HG02973 (cell line): ENCODE measurements at regions not wholly inside any gene's neighbourhood (a gene's known extent, or its start where the extent isn't known, plus 50 kb on each side); places are given as distances from the start of the nearest gene placed in this dataset.
"Not testable (repeated sequence)": the region's sequence is repeated elsewhere in the genome, so short reads cannot be mapped to it uniquely, and the experiment has no call there.

ENCODE experiments used
- ATAC-seq: cut with Tn5 transposase; IDR thresholded peaks from one replicate; pipeline ENCODE4 v1.9.1; 2021; ENCODE audit warnings: moderate library complexity; ENCODE audit not compliant: unreplicated experiment

DNA sequence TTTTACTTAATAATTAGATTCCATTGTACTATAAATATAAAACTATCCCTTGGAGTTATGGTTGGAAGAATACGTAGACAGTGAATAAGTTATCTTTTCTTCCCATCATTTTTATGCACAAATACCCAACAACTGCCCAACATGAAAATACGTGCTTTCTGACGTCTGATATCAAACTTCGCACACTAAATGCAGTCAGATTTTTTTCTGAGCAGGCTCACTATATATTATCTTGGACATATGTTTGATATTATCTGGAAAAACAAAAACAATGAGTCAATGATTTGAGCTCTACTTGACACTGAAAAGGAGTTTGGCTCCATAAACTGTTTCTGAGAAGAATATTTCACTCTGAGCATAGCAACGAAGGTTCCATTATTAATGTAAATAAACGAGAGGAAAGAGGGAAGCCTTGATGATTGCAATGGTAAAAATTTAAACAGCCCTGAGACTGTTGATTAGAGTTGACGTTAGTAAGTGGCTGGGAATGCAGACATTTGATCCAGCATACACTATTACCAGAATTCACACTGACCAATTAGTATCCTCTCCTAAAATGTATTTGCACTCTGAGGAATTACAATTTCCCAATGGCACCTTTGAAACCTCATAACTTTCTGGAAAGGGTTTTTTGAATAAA lies 1090.0 kb downstream of the EPHA7 start:
- no peak for ATAC-seq

DNA sequence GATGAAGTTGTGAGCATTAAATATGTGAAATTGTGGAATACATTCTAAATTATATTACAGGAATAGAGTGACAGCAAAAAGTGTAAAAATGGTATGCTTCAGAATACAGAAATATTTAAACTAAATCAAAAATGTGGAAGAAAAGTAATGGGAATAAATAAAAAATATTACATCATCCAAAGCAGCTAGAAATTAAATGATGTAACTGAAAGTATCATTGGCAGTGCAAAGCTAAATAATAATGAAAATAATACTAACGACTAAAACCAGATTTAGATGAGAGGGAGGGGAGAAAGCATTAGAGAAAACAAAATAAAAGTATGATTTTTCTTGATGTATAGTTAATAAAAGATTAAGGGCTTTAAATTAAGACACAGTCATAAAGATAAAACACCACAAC lies 1104.0 kb downstream of the EPHA7 start:
- no peak for ATAC-seq

DNA sequence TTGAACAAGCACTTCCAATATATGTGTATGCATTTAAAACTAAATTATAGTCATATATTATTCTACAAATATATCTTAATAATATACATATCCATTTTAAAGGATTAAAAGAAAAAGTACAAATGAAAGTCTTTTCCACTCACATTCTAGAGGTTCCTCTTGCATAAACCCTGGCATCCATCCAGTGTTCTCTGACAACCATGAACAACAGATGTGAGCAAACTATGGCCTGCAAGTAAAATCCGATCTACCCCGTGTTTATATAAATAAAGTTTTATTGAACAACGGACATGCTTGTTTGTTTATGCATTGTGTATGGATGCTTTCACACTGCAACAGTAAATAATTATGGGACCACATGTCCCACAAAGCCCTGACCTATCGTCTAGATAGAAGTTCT lies 1122.3 kb downstream of the EPHA7 start:
- ATAC-seq, result no peak

DNA sequence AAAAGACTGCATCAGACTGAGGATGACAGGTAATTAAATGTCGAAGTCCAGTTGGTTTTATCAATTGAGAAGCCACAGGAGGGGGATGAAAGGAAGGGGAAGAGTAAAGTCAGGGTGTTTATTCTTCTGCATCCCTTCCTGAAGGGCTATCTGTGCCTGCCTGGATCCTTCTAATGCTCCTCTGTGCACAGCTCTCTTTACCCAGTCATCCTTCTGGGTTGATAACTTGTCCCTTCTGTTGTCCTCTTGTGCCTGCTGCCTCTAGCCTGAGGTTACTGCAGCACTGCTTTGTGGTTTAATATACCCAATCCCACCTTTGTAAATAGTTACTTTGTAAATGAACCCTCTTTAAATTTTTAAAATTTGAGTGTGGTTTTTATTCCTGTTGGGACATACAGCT lies 1127.3 kb downstream of the EPHA7 start:
- no peak for ATAC-seq

DNA sequence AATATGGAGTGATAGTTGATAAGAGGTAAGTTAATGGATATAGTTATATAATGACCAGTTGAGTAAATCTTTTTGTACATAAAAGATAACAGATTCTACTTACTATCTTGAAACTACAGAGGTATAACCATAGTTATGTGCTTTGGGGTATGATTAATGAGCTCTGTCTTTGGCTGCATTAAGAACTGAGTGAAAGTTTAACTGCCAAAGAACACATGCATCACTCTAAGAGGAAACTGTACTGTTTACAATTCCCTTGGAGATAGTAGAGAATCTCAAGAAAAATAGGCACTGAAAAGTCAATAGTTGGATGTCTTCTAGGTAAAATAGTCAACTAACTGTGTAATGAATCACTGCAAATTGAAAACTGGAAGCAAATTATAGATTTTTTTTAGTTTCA lies 1129.5 kb downstream of the EPHA7 start:
- ATAC-seq, result no peak

DNA sequence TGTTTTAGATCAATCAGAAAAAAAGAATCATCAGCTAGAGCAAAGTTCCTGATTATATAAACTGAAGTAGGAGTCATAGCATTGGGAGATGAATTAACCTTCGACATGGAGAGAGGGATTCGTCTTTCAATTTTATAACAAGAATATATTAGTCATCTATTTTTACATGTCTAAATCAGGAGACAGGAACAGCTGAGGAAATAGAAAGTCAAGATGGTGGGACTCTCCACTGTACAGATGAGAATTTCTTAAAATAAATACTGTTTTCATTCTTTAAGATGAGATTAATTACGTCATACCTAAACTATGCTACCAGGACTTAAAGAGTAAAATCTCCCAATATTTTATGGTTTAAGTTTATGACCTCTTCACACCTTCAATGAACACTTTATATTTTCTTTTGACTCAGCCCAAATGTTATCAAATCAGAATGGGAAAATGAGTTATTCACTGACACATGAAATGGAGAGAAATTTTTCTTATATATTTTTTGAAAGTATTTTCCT lies 1137.7 kb downstream of the EPHA7 start:
- no peak for ATAC-seq

DNA sequence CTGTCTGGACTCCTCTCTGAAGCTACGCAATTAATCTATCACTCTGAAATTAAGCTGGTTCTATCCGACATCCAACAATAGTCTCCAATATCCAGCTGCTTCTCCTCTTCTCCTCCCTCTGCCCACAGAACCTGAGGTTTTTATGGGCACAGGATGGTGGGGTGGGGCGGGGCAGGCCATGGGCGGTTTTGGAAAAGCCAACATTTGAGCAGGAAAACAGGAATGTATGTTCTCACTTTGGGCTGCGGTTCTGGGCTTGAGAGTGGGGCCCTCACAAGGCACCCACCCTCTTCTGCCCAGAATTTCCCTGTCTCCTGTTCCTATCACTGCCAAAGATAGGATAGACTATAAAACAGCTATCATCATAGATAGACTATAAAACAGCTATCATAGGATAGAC lies 1144.2 kb downstream of the EPHA7 start:
- no peak for ATAC-seq

DNA sequence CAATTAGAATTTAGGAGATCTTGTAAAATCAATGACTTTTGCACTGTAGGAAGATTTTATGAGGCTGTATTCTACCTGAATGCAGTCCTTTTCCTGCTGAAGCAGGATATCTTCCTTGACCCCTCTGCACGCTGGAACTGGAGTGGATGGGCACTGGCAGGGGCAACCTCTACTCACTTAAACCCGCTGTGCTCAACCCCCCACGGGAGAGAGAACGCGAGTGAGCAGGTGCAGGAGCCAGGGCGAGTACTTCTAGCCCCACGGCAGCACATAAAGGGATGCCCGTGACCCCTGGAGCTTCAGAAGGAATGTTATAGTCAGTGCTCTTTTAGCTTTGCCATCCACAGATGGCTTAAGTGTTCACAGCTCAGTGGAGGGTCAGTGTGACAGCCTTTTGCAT lies 1144.8 kb downstream of the EPHA7 start:
- no peak for ATAC-seq

DNA sequence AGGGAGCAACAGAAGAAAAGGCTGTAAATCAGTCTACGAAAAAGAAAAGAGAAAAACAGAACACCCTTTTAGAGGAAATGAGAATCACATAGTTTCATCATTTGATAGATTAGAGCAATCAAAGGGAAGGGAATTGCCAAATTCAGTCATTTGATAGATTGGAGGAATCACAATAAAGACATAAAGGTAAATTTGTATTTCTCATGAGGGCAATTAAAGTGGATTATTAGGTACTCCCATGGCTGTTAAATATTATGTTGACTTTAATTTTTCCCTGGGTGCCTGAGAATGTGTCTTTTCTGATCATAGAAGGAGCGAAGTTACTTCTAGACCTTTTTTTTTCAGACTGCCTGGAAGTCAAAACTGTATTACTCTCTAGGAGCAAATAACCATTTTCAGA lies 1145.7 kb downstream of the EPHA7 start:
- no peak for ATAC-seq

DNA sequence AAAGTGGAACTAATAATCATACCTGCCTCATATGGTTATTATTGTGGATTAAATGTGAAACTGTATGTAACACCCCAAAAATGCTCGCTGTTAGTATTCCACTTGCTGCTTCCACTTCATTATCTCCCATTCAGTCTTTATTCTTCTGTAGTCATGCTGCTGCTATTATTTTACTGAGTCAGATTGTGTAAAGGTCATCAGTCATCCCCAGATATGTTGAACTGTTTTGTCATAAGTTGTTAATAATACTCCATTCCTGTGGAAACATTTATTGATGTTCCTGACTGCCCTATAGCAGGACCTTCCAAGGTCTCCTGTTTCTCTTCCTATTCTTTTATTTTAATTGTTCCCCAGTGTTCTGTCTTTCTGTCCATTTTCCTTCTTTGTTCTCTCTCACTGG lies 1148.3 kb downstream of the EPHA7 start:
- no peak for ATAC-seq

DNA sequence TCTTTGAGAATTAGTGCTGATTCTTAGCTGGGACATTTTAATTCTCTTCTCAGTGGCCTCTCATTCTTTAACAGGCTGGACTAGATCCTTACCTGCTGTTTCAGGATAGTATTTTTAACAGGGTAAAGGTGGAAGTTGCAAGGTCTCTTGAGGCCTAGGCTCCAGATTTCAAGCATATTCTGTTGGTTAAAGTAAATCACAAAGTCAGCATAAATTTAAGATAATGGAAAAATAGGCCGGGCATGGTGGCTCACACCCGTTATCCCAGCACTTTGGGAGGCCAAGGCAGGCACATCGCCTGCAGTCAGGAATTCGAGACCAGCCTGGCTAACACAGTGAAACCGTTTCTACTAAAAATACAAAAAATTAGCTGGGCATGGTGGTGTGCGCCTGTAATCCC lies 1149.0 kb downstream of the EPHA7 start:
- ATAC-seq, result no peak

DNA sequence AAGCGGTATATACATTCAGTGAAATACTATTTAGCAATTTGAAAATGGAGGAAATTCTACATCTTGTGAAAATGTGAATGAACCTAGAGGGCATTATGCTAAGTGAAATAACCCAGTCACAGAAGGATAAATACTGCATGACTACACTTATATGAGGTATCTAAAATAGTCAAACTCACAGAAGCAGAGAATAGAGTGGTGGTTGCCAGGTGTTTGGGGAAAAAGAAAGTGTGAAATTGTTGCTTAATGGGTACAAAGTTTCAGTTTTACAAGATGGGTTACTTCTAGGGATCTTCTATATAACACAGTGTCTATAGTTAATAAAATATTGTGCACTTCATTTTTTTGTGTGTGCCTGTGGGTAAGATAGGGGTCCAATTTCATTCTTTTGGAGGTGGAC lies 1152.0 kb downstream of the EPHA7 start:
- ATAC-seq, result no peak

DNA sequence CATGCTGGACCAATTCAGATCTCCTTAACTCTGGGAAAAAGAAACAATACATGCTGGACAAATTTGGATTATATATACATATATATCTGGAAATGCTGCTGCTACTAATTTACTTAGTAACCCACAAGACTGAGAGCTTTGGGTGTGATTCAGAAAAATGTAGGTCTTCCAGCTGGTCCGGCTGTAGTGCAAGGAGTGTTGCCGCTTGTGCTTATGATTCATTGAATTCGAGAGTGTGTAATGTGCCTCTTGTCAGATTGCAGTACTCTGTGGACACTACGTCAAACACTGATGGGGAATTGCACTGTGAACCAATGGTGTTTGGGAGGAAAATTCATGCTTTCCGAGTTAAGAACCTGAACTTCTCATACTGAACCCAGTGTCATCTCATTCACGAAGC lies 1155.5 kb downstream of the EPHA7 start:
- no peak for ATAC-seq

DNA sequence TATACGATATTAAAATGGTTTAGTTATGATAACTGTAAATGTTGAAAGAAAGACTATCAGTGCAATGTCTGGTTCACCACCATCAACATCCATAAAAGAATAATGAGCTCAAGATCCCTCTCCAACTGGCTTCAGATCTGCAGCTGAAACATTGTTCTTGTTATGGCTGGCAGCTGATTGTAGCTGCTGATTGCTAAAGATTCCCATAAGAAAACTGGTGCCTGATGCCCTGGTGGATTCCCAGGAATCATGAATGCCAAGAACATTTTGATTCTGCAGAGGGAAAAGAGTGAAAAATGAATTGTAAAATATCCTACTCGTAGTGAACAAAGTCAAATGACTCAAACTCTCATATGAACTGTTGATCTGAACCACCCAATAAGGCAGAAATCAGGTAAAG lies 1160.2 kb downstream of the EPHA7 start:
- no peak for ATAC-seq

DNA sequence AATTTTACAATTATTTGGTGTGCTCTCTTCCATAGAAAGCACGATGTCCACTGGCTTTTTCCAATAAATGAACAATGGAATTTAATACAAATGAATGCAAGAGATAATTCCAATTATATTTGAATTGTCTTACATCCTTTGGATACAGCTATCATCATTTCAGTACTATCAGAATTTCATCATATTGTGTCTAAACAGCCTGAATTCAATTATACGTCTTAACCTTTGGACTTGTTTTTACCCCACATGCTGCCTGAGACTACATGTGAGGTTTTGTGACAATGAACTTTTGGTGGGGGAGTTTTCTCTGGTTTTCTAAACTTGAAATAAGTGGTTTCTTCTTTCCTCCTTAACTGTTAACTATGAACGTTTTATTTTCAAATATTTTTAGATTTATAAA lies 1176.0 kb downstream of the EPHA7 start:
- no peak for ATAC-seq

DNA sequence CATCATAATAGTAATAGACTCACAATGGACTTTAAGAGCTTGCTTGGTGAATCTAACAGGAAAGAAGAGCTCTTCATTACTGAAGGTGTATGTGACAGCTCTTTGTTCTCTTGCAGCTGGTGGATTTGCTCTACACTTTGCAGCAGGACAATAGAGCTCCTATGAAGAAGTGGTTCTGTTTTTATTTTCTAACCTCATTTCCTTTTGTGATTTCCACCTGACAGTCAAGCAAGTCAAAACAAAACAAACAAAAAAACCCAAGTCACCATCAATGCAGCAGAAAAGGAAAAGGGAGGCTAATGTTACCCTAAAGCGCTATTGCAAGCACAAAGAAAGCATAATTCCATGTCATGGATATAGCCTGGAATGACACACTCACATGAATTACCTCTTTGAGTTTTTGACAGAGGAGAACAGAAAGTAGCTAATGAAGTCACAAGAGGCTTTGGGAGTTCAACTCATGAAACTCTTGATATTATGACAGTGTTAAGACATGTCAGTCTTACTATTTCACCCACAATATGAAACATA lies 1188.1 kb downstream of the EPHA7 start:
- no peak for ATAC-seq

DNA sequence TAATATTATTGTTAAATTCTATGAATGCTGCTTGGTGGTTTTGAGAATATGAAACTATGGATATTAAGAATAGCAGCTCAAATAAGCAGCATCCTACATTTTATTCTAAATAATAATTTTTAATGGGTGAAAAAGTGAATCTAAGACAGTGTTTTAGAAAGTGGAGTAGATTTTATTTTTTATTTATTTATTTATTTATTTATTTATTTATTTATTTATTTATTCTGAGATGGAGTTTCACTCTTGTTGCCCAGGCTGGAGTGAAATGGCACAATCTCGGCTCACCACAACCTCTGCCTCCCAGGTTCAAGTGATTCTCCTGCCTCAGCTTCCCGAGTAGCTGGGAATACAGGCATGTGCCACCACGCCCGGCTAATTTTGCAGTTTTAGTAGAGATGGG lies 1199.4 kb downstream of the EPHA7 start:
- ATAC-seq, result not testable (repeated sequence)

DNA sequence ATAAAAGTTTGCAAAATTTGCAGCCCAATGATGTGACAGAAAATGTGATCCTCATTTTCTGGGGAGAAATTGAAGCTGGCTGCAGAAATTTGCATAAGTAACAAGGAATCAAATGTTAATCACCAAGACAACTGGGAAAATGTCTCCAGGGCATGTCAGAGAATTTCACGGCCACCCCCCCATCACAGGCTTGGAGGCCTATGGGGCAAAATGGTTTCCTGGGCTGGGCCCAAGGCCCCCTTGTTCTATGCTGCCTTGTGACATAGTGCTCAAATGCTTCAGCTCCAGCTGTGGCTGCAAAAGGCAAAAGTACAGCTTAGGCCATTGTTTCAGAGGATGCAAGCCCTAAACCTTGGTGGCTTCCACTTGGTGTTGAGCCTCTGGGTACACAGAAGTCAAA lies 1202.6 kb downstream of the EPHA7 start:
- ATAC-seq, result no peak

DNA sequence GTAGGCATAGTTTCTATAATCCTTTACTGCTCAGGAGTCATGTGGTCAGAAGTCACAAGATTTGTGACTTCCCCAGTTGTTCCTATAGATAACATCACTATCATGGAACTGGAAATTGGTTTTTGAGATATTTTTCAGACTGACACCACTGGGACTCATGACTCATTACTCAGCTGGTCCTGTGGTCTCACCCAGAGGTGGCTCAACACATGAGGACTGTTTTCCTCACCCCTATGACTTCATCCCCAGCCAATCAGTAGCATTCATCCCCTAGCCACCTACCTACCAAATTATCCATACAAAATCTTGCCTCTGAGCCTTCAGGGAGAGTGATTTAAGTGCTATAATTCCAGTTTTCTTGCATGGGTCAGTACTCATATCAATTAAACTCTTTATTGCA lies 1217.7 kb downstream of the EPHA7 start:
- no peak for ATAC-seq

DNA sequence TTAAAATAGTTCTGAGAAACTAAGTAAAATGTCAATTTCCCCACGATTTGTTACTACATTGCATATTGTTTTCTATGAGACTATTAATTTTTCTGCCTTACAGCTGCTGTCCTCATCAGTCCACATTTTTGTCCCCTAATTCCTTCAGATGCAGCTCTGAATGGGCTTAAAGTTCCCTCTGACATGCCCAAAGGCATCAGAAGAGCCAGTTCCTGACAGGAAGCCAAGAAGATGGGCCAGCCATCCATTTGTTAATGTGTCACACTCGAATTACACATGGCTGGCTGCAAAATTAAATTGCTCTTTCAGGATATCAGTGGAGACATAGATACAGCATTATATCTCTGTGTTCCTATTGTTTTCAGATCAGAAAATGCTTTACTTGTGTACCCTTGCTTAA lies 1223.0 kb downstream of the EPHA7 start:
- ATAC-seq, result no peak

DNA sequence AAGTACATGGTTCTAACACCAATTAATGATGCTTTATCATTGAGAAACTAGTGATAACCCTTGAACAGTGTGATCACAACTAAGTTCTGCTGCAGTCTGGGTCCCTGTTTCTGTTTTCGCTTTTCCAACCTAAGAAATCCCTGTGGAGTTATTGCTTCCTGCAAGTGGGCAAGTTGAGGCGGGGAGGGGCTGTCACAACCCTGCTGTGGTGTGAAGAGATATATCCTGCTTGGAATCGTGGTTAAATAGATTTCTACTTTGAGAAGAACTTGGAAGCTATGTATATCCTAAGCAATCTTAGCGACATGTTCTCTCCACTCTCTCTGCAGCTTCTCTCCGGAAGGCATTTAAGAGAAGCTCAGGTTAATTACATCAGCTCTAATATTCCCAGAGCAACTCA lies 1223.6 kb downstream of the EPHA7 start:
- ATAC-seq, result no peak

DNA sequence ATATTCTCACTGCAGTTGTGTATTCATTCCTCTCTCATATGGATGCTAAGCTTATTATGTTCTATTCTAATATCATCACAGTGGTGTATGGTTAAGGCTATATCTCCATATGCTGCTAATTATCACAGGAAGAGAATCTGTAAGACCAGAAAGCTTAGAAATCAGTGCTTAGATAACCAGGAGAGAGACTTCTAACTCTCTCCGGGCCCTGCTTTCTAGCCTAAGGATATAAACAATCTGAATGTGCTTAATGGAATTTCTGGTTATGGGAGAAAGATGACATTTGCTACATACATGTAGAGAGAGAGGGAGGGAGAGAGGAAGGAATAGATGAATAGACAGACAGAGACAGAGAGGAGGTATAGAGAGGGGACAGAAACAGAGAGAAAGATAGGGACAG lies 1231.3 kb downstream of the EPHA7 start:
- no peak for ATAC-seq

DNA sequence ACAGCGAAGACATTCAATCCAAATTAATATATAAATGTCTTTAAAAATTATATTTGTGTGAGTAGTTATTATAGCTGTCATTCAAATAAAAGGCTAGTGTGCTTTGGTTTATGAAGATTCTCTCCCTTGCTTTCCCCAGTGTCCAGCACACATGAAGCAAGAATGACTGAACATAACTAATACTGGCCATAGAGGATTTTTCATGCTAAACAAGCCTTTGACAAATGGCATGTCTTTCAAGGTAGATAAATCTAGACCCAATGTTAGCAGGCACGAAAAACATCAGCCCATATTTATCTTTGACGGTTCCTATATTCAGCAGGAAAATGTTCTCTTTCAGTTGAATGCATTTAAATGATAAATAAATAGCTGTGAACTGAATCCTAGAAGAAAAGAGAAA lies 1234.4 kb downstream of the EPHA7 start:
- no peak for ATAC-seq
